ENCODE measurements at regions not wholly inside any gene's neighbourhood (a gene's known extent, or its start where the extent isn't known, plus 50 kb on each side); places are given as distances from the start of the nearest gene placed in this dataset.

DNA sequence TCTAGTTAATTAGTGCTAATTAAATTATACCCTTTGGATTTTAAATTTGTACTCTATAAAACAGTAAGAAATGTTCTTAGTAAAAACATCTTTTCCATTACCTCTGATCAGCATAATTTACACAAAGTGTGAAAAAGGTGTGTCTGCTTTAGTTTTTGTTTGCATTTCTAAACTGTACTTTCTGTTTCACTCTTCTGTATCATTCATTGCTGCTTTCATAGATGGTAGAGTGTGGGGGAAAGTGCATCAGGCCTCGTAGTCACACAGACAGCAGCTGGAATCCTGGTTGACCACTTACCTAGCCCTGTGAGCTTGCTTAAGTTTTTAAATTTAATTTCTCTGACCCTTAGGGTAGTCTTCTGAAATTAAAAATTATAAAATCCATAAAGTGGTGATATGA lies 275.4 kb upstream of the PITX2 start:
- Histone ChIP-seq H3K23ac (ENCODE audit: insufficient read length) (no peak overlapping the region), H4K91ac (replicated peaks; ENCODE audit: insufficient read length, low read length) (no peak overlapping the region), H3K56ac (replicated peaks; ENCODE audit: insufficient read length, low read depth, low read length) (no peak overlapping the region), H3K4me1 (replicated peaks in 1 of 4; ENCODE audit: control insufficient read depth in 3 of 4, insufficient read depth in 4 of 4, low read length in 3 of 4) (0 out of 7 replicates have a peak, but pooled peaks cover 0 to 3% (median 1%) of the 10 kb centered on the region in 4 experiments), H2AK5ac (ENCODE audit: low read depth, low read length) (no peak overlapping the region), H3K79me2 (ENCODE audit: control insufficient read depth in 1 of 2, insufficient read depth in 2 of 2, low read length in 2 of 2) (no peaks in the 10 kb centered on the region), H3K4ac (replicated peaks; ENCODE audit: insufficient read length, low read depth, low read length) (no peak overlapping the region), H3K18ac (ENCODE audit: extremely low read depth, low read length) (no peak overlapping the region), H4K5ac (ENCODE audit: insufficient read length, low read depth, low read length) (no peak overlapping the region), H3K9me3 (ENCODE audit: insufficient read depth in 2 of 2, low read depth in 1 of 2, low read length in 1 of 2) (no peaks in the 10 kb centered on the region), H4K8ac (ENCODE audit: extremely low read depth, insufficient read depth, low read length) (no peak overlapping the region), H3K36me3 (ENCODE audit: control insufficient read depth in 2 of 4, insufficient read depth in 4 of 4, low read length in 3 of 4) (no peaks in the 10 kb centered on the region), H2BK15ac (ENCODE audit: low read length) (no peak overlapping the region), H2BK5ac (ENCODE audit: low read depth, low read length) (no peak overlapping the region), H3K79me1 (ENCODE audit: low read depth, low read length) (no peaks in the 10 kb centered on the region), H3K9ac (replicated peaks in 1 of 4; ENCODE audit: extremely low read depth in 1 of 4, low read depth in 3 of 4, low read length in 3 of 4) (no peak overlapping the region), H3K23me2 (ENCODE audit: low read depth, low read length) (no peaks in the 10 kb centered on the region), H3K4me2 (ENCODE audit: insufficient read depth in 1 of 2, low read depth in 2 of 2, low read length in 2 of 2) (no peak overlapping the region), H3K4me3 (ENCODE audit: extremely low read depth in 1 of 4, insufficient read depth in 2 of 4, low read depth in 3 of 4, low read length in 4 of 4) (no peak overlapping the region), H2AFZ (ENCODE audit: low read length) (no peak overlapping the region), H2BK120ac (replicated peaks; ENCODE audit: low read depth, low read length) (no peak overlapping the region), H2BK20ac (ENCODE audit: low read length) (no peak overlapping the region), H4K20me1 (replicated peaks in 1 of 2; ENCODE audit: control insufficient read depth in 1 of 2, insufficient read depth in 2 of 2, low read length in 2 of 2) (no peaks in the 10 kb centered on the region), H2BK12ac (ENCODE audit: low read depth, low read length) (no peak overlapping the region), H3K27ac (ENCODE audit: low read depth, low read length) (no peak overlapping the region), H3K27me3 (replicated peaks in 1 of 4; ENCODE audit: control insufficient read depth in 3 of 4, extremely low read depth in 1 of 4, insufficient read depth in 3 of 4, low read length in 3 of 4) (no peaks in the 10 kb centered on the region; a peak in 1 of 7 replicates), H3K14ac (ENCODE audit: insufficient read length) (no peak overlapping the region)
- WGBS, 2 experiments (ENCODE audit: extremely low coverage in 1 of 2, insufficient coverage in 1 of 2, insufficient read length in 1 of 2, insufficient replicate concordance in 2 of 2, low coverage in 1 of 2, low lambda C conversion rate in 2 of 2, missing lambda C conversion rate in 1 of 2): 67% methylated on average over 1 of the region's 1 CpG; no CpG with 5 or more reads in 1 of the 2 experiments
- TF ChIP-seq CHD2 (IDR thresholded peaks at IDR 0.05; ENCODE audit: low read length) (no peak), GTF2F1 (IDR thresholded peaks at IDR 0.05; ENCODE audit: borderline replicate concordance, low read depth, low read length) (no peak), ATF2 (IDR thresholded peaks at IDR 0.05; ENCODE audit: low read length) (no peak), KDM1A (IDR thresholded peaks at IDR 0.05; ENCODE audit: borderline replicate concordance, low read length) (no peak), BACH1 (IDR thresholded peaks at IDR 0.05; ENCODE audit: low read length) (no peak), JUND (IDR thresholded peaks at IDR 0.05; ENCODE audit: low read length) (no peak), GABPA (IDR thresholded peaks at IDR 0.05; ENCODE audit: borderline replicate concordance, insufficient read depth, low read length) (no peak), POLR2A (IDR thresholded peaks at IDR 0.05; ENCODE audit: control extremely low read depth in 1 of 2, low read depth in 2 of 2, low read length in 2 of 2) (no peak), CBX8 (IDR thresholded peaks at IDR 0.05; ENCODE audit: borderline replicate concordance, low read depth, low read length) (no peak), FOSL1 (IDR thresholded peaks at IDR 0.05; ENCODE audit: insufficient read depth, low read depth, low read length) (no peak), KDM4A (IDR thresholded peaks at IDR 0.05; ENCODE audit: low read depth, low read length, severe bottlenecking) (no peak), SP1 (IDR thresholded peaks at IDR 0.05; ENCODE audit: low read depth, low read length) (no peak), JUN (IDR thresholded peaks at IDR 0.05; ENCODE audit: low read depth, low read length) (no peak), SIRT6 (IDR thresholded peaks at IDR 0.05; ENCODE audit: low read length) (no peak), EP300 (IDR thresholded peaks at IDR 0.05; ENCODE audit: borderline replicate concordance in 1 of 2, low read depth in 2 of 2, low read length in 2 of 2) (no peak)
- no peak for DNase-seq (ENCODE audit: low read depth in 1 of 2, low spot score in 2 of 2)
- no peak for FAIRE-seq
- ChIA-PET POLR2A (ENCODE audit: partially characterized antibody) (no interaction called here), CTCF (ENCODE audit: partially characterized antibody) (no interaction called here)
